Effector memory CD4-positive, alpha-beta T cell (primary cell): ENCODE measurements at regions not wholly inside any gene's neighbourhood (a gene's known extent, or its start where the extent isn't known, plus 50 kb on each side); places are given as distances from the start of the nearest gene placed in this dataset.

Experiments used
- DNase-seq, 3 donors: peaks; one replicate each; pipeline ENCODE4 v3.0.0-alpha.2; 2020
- H3K27ac ChIP-seq: 2 replicates; pipeline ENCODE4 v1.7.0; 2013; ENCODE audit warnings: mild to moderate bottlenecking, low read length, moderate library complexity; ENCODE audit not compliant: insufficient read depth, poor library complexity, severe bottlenecking
- H3K27me3 ChIP-seq: replicated peaks from 2 replicates; pipeline ENCODE4 v1.7.0; 2013; ENCODE audit warnings: mild to moderate bottlenecking, low read length; ENCODE audit not compliant: insufficient read depth, control insufficient read depth, poor library complexity, severe bottlenecking
- H3K36me3 ChIP-seq: 2 replicates; pipeline ENCODE4 v1.7.0; 2013; ENCODE audit warnings: mild to moderate bottlenecking, low read length, moderate library complexity; ENCODE audit not compliant: control insufficient read depth, insufficient read depth
- H3K4me1 ChIP-seq: 2 replicates; pipeline ENCODE4 v1.7.0; 2013; ENCODE audit warnings: low read length, mild to moderate bottlenecking; ENCODE audit not compliant: control insufficient read depth, insufficient read depth, poor library complexity, severe bottlenecking
- H3K4me3 ChIP-seq: 2 replicates; pipeline ENCODE4 v1.7.0; 2013; ENCODE audit warnings: low read length, low read depth, mild to moderate bottlenecking; ENCODE audit not compliant: insufficient read depth, poor library complexity, severe bottlenecking
- H3K9me3 ChIP-seq: 2 replicates; pipeline ENCODE4 v1.7.0; 2013; ENCODE audit warnings: mild to moderate bottlenecking, low read length, moderate library complexity; ENCODE audit not compliant: control insufficient read depth

GRCh38 chr1:38381256-38381655 lies 334.7 kb upstream of the POU3F1 start:
- Histone ChIP-seq H3K27ac (no peak overlapping the region), H3K9me3 (no peaks in the 10 kb centered on the region), H3K4me3 (no peak overlapping the region), H3K27me3 (no peaks in the 10 kb centered on the region), H3K4me1 (no peaks in the 10 kb centered on the region), H3K36me3 (no peaks in the 10 kb centered on the region)
- no peak for DNase-seq

GRCh38 chr1:38376577-38376976 lies 330.0 kb upstream of the POU3F1 start:
- H3K4me1 ChIP-seq, result no peaks in the 10 kb centered on the region
- no peak overlapping the region for H3K4me3 ChIP-seq
- H3K27me3 ChIP-seq, result no peaks in the 10 kb centered on the region
- no peaks in the 10 kb centered on the region for H3K9me3 ChIP-seq
- no peak overlapping the region for H3K27ac ChIP-seq
- no peaks in the 10 kb centered on the region for H3K36me3 ChIP-seq
- DNase-seq, result no peak

- no peaks in the 10 kb centered on the region for H3K27me3 ChIP-seq
- no peak overlapping the region for H3K27ac ChIP-seq
- H3K36me3 ChIP-seq, result no peaks in the 10 kb centered on the region
- no peaks in the 10 kb centered on the region for H3K9me3 ChIP-seq
- H3K4me1 ChIP-seq, result no peaks in the 10 kb centered on the region
- H3K4me3 ChIP-seq, result no peak overlapping the region
- no peak for DNase-seq
Observed at GRCh38 chr1:38375035-38375434, 328.4 kb upstream of the POU3F1 start.

- DNase-seq, result no peak
- no peaks in the 10 kb centered on the region for H3K36me3 ChIP-seq
- no peaks in the 10 kb centered on the region for H3K27me3 ChIP-seq
- H3K27ac ChIP-seq, result no peak overlapping the region
- H3K4me3 ChIP-seq, result no peak overlapping the region
- no peaks in the 10 kb centered on the region for H3K9me3 ChIP-seq
- H3K4me1 ChIP-seq, result no peaks in the 10 kb centered on the region
Observed at GRCh38 chr1:38371505-38371844, 324.9 kb upstream of the POU3F1 start.

- H3K4me3 ChIP-seq, result no peak overlapping the region
- H3K9me3 ChIP-seq, result no peaks in the 10 kb centered on the region
- H3K4me1 ChIP-seq, result no peaks in the 10 kb centered on the region
- no peaks in the 10 kb centered on the region for H3K36me3 ChIP-seq
- H3K27ac ChIP-seq, result no peak overlapping the region
- H3K27me3 ChIP-seq, result no peaks in the 10 kb centered on the region
- no peak for DNase-seq
Observed at GRCh38 chr1:38370716-38371504, 324.3 kb upstream of the POU3F1 start.

- DNase-seq, result no peak
- Histone ChIP-seq H3K9me3 (no peaks in the 10 kb centered on the region), H3K27ac (no peak overlapping the region), H3K4me3 (no peak overlapping the region), H3K4me1 (no peaks in the 10 kb centered on the region), H3K27me3 (no peaks in the 10 kb centered on the region), H3K36me3 (no peaks in the 10 kb centered on the region)
Observed at GRCh38 chr1:38365242-38365641, 318.6 kb upstream of the POU3F1 start.

- no peaks in the 10 kb centered on the region for H3K36me3 ChIP-seq
- H3K4me1 ChIP-seq, result no peaks in the 10 kb centered on the region
- DNase-seq, result no peak
- H3K4me3 ChIP-seq, result no peak overlapping the region
- H3K27ac ChIP-seq, result no peak overlapping the region
- H3K9me3 ChIP-seq, result no peaks in the 10 kb centered on the region
- H3K27me3 ChIP-seq, result no peaks in the 10 kb centered on the region
Observed at GRCh38 chr1:38361566-38361965, 315.0 kb upstream of the POU3F1 start.

GRCh38 chr1:38360807-38361206 lies 314.2 kb upstream of the POU3F1 start:
- Histone ChIP-seq H3K36me3 (no peaks in the 10 kb centered on the region), H3K4me3 (no peak overlapping the region), H3K9me3 (no peaks in the 10 kb centered on the region), H3K4me1 (no peaks in the 10 kb centered on the region), H3K27me3 (no peaks in the 10 kb centered on the region), H3K27ac (no peak overlapping the region)
- no peak for DNase-seq

- no peaks in the 10 kb centered on the region for H3K36me3 ChIP-seq
- H3K27ac ChIP-seq, result no peak overlapping the region
- H3K4me1 ChIP-seq, result no peaks in the 10 kb centered on the region
- no peak for DNase-seq
- no peak overlapping the region for H3K4me3 ChIP-seq
- H3K9me3 ChIP-seq, result no peaks in the 10 kb centered on the region
- H3K27me3 ChIP-seq, result peaks cover 3% of the 10 kb centered on the region
Observed at GRCh38 chr1:38353956-38354355, 307.4 kb upstream of the POU3F1 start.

GRCh38 chr1:38352869-38353268 lies 306.3 kb upstream of the POU3F1 start:
- Histone ChIP-seq H3K27ac (no peak overlapping the region), H3K4me3 (no peak overlapping the region), H3K4me1 (no peaks in the 10 kb centered on the region), H3K27me3 (peaks cover 3% of the 10 kb centered on the region), H3K9me3 (peaks cover under 1% of the 10 kb centered on the region), H3K36me3 (no peaks in the 10 kb centered on the region)
- DNase-seq, result no peak
